ENCODE measurements at regions not wholly inside any gene's neighbourhood (a gene's known extent, or its start where the extent isn't known, plus 50 kb on each side); places are given as distances from the start of the nearest gene placed in this dataset.

DNA sequence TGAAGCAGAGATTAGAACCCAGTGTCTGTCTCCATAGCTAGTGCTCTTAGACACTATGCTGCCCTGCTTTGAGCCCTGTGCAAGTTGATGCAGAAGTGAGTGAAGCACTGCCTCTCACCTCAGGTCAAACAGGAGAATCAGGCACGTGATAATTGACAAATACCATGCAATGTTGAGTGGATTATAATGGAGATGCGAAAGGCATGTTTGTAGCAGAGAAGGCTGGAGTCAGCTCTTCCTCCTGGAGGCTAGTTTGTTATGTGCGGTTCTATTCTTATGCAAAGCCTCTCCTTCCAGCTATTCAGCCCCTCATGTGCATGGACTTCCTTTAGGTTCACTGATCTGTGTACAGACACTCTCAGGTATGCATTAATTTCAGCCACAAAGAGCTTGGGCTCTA, 108.5 kb downstream of the MANEA start:
- TF ChIP-seq POLR2A (IDR thresholded peaks at IDR 0.05): no peak
- TF ChIP-seq, protein P1, sequence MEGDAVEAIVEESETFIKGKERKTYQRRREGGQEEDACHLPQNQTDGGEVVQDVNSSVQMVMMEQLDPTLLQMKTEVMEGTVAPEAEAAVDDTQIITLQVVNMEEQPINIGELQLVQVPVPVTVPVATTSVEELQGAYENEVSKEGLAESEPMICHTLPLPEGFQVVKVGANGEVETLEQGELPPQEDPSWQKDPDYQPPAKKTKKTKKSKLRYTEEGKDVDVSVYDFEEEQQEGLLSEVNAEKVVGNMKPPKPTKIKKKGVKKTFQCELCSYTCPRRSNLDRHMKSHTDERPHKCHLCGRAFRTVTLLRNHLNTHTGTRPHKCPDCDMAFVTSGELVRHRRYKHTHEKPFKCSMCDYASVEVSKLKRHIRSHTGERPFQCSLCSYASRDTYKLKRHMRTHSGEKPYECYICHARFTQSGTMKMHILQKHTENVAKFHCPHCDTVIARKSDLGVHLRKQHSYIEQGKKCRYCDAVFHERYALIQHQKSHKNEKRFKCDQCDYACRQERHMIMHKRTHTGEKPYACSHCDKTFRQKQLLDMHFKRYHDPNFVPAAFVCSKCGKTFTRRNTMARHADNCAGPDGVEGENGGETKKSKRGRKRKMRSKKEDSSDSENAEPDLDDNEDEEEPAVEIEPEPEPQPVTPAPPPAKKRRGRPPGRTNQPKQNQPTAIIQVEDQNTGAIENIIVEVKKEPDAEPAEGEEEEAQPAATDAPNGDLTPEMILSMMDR (IDR thresholded peaks at IDR 0.05): no peak

Data from adrenal gland (tissue), 5 donors.